ENCODE measurements at regions not wholly inside any gene's neighbourhood (a gene's known extent, or its start where the extent isn't known, plus 50 kb on each side); places are given as distances from the start of the nearest gene placed in this dataset.

GRCh38 chr21:21690068-21690665, 692.0 kb downstream of the NCAM2 start:
- no TSS peak for BruUV-seq (replicated peaks)

More at GRCh38 chr21:21690068-21690665, 692.0 kb downstream of the NCAM2 start:
- POLR2A ChIA-PET = no interaction called here
- no peak overlapping the region for H2AFZ ChIP-seq (ENCODE audit: control insufficient read depth, low read depth, low read length)
- no peak overlapping the region for H3K9ac ChIP-seq (ENCODE audit: control insufficient read depth, insufficient read depth, low read length)
- H3K27ac ChIP-seq (ENCODE audit: control insufficient read depth, insufficient read depth) = no peak overlapping the region
- H3K9me3 ChIP-seq (replicated peaks; ENCODE audit: control insufficient read depth, insufficient read depth, low read length) = no peaks in the 10 kb centered on the region; the same call in 2 of the 3 replicates
- CTCF ChIA-PET = no interaction called here
- no peak overlapping the region for H3K4me3 ChIP-seq
- H3K4me2 ChIP-seq (ENCODE audit: control insufficient read depth, insufficient read depth) = no peak overlapping the region
- H3K79me2 ChIP-seq (ENCODE audit: control insufficient read depth, insufficient read depth, low read length) = no peaks in the 10 kb centered on the region
- in situ Hi-C loops (cut with MboI) (no loop called here), intact Hi-C loops (cut with micrococcal nuclease; ENCODE audit: unreplicated experiment) (no loop called here)
- SMC1A ChIA-PET (ENCODE audit: uncharacterized antibody, unreplicated experiment) = no interaction called here
- no peak for TF ChIP-seq REST (IDR thresholded peaks at IDR 0.05; ENCODE audit: low read depth, low read length)
- TF ChIP-seq MLLT1 (IDR thresholded peaks at IDR 0.05) = no peak
- TF ChIP-seq ZNF592 (IDR thresholded peaks at IDR 0.05) = no peak
- no peak for TF ChIP-seq IKZF2 (IDR thresholded peaks at IDR 0.05)
- TF ChIP-seq GABPA (IDR thresholded peaks at IDR 0.05; ENCODE audit: low read depth) = no peak
- no peak for TF ChIP-seq ASH2L (IDR thresholded peaks at IDR 0.05; ENCODE audit: borderline replicate concordance, low read depth)
- TF ChIP-seq ZNF24 (IDR thresholded peaks at IDR 0.05) = no peak
- no peak for TF ChIP-seq MYC (IDR thresholded peaks at IDR 0.05; ENCODE audit: insufficient read depth, insufficient read length, insufficient replicate concordance, low read length, severe bottlenecking)
- no peak for TF ChIP-seq CHD2 (IDR thresholded peaks at IDR 0.05; ENCODE audit: borderline replicate concordance, low read depth, low read length)
- no peak for TF ChIP-seq EP300 (IDR thresholded peaks at IDR 0.05; ENCODE audit: borderline replicate concordance in 1 of 2, control insufficient read depth in 1 of 2, low read depth in 2 of 2, low read length in 2 of 2)
- TF ChIP-seq BCLAF1 (IDR thresholded peaks at IDR 0.05) = no peak
- TF ChIP-seq LARP7 (IDR thresholded peaks at IDR 0.05) = no peak
- H3K27me3 ChIP-seq (replicated peaks in 1 of 2; ENCODE audit: control insufficient read depth in 2 of 2, insufficient read depth in 2 of 2, low read length in 1 of 2) = no peaks in the 10 kb centered on the region
- FAIRE-seq (no peak), DNase-seq (ENCODE audit: low read depth, low spot score) (no peak), ATAC-seq (no peak)
- H4K20me1 ChIP-seq (ENCODE audit: control insufficient read depth, insufficient read depth) = no peaks in the 10 kb centered on the region
- no peaks in the 10 kb centered on the region for H3K36me3 ChIP-seq (ENCODE audit: control insufficient read depth in 2 of 2, insufficient read depth in 2 of 2, low read length in 1 of 2)
- no peaks in the 10 kb centered on the region for H3K4me1 ChIP-seq (ENCODE audit: control insufficient read depth, insufficient read depth, low read length)
- 17% methylated on average over 3 of the region's 3 CpGs for WGBS (ENCODE audit: insufficient coverage, insufficient replicate concordance, low lambda C conversion rate, missing lambda C conversion rate)
- RAD21 ChIA-PET (ENCODE audit: unreplicated experiment) = no interaction called here
